Hippocampal formation (tissue), 2 donors: ENCODE measurements at regions not wholly inside any gene's neighbourhood (a gene's known extent, or its start where the extent isn't known, plus 50 kb on each side); places are given as distances from the start of the nearest gene placed in this dataset.
"Not testable (repeated sequence)": the region's sequence is repeated elsewhere in the genome, so short reads cannot be mapped to it uniquely, and the experiment has no call there.

ENCODE experiments used
- DNase-seq, 2 donors: peaks; one replicate each; lab custom pipeline; 2025; lab: John Stamatoyannopoulos, UW

DNA sequence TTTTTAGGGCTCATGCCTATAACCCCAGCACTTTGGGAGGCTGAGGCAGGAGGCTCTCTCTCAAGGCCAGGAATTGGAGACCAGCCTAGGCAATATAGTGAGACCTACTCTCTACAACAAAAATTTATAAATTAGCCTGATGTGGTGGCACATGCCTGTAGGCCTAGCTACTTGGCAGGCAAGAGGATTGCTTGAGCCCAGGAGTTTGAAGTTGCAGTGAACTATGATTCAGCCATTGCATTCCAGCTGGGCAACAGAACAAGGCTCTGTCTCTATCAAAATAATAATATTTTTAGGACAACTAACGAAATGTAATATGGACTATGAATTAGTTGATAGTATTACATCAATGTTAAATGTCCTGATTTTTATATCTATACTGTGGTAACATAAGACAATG lies 68.8 kb upstream of the ARID1A start:
- no peak for DNase-seq

DNA sequence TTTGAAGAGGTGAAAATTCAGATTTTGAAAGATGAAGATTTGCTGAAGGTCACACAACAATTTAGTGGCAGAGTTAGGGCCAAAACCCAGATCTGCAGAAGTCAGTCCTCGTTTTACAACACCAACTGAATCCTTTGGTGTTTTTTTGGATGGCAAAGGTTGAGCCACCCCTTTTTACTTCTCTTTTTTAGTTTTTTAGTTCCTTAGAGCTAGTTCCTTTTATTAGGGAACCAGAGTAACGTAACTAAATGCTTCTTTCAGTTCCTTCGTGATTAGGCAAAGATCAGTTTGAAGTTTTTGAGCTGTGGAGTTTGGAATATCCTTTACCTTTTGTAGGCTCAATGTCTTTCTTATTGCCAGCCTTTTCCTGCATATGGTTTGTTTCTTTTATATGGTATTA lies 67.9 kb upstream of the ARID1A start:
- peak in 1 of 2 donors; percentile 36 for DNase-seq

DNA sequence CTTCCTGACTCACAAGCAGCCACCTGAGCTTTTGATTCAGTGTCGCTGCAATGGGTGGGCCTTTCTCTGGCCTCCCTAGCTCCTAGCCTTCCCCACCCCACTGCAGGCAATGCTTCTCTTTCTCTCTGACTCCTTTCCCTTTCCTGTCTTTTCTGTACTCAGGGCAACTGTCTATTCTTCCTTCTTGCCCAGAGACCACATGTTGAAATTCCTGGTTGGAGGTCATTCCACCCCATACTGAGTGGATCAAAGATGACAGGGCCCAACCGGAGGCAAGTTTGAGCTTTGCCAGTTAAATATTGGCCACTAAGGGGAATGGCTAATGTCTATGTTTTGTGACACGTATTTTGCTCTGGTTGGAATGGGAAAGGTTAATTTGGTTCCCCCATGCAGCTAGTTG lies 65.2 kb upstream of the ARID1A start:
- no peak for DNase-seq

DNA sequence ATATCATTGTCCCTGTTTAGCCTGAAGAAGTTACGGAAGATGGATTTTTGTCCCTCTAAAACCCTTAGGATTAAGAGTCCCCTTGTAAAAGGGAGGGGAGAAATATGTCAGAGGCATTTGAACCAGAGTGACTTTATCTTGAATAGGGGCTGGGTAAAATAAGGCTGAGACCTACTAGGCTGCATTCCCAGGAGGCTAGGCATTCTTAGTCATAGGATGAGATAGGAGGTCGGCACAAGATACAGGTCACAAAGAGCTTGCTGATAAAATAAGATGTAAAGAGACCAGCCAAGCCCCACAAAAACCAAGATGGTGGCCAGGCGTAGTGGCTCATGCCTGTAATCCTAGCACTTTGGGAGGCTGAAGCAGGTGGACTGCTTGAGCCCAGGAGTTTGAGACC lies 60.0 kb upstream of the ARID1A start:
- DNase-seq, result not testable (repeated sequence)

DNA sequence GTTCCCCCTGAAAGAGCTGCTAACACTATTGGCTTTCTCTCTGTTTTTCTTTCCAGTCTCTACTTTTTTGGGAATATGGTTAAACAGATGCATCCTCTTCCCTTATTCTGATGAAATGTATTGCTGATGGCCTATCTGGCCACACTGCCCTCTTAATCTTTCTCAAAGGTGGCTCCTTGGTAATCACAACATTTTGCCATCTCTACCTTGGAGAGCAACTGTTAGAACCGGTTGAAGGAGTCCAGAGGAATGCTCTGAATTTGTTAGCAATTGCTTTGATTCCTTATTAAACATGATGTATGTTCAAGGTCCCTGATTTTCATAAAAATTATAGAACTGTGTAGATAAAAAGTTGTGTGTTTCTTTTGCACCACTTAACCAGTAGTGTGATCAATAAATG lies 50.1 kb upstream of the ARID1A start:
- DNase-seq, result no peak
